GM11168 (cell line): ENCODE measurements at regions not wholly inside any gene's neighbourhood (a gene's known extent, or its start where the extent isn't known, plus 50 kb on each side); places are given as distances from the start of the nearest gene placed in this dataset.
"Not testable (repeated sequence)": the region's sequence is repeated elsewhere in the genome, so short reads cannot be mapped to it uniquely, and the experiment has no call there.

Source experiments
- in situ Hi-C: fragments of 300-500 bp; cut with MboI; formaldehyde crosslinking; loops from one replicate; pipeline ENCODE4 v1.12.0; 2022; ENCODE audit warnings: low sequenced_read_pairs; ENCODE audit not compliant: unreplicated experiment

GRCh38 chr4:170529748-170530722, 440.3 kb upstream of the AADAT start:
- in situ Hi-C loops = no loop called here

DNA sequence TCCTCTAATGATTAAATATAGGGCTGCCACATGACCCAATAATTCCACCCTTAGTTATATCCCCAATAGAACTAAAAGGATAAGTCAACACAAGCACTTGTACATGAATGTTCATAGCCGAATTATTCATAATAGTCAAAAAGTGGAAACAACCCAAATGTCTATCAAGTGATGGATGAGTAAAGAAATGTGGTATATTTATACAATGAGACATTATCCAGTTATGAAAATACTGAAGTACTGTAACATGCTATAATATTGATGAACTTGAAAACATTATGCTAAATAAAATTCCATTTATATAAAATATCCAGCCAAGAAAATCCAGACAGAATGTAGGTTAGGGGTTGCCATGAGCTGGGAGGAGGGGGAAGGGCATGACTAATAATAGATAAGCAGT, 436.7 kb upstream of the AADAT start:
- in situ Hi-C loops = no loop called here

GRCh38 chr4:170522427-170522970, 432.7 kb upstream of the AADAT start:
- in situ Hi-C loops = no loop called here

GRCh38 chr4:170497689-170498088, 407.9 kb upstream of the AADAT start:
- in situ Hi-C loops = no loop called here

DNA sequence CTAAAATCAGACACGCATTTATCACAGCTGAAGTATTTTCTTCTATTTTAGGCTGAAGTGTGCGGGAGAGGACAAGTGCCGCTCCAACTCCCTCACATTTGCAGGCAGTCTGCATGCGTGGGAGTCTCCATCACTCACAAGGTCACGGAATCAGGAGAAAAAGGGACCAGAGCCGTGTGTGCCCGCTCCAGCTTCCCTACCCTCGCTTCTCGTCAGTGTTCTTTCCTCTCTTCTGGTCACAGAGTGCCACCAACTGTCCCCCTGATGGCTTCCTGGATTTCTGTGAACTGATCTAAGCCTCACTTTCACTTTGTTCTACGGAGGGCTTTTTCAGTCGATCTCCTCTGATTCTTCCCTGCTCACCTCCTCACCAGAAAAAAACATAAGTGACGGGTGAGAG, 407.4 kb upstream of the AADAT start:
- in situ Hi-C loops = no loop called here

GRCh38 chr4:170491981-170492380, 402.2 kb upstream of the AADAT start:
- in situ Hi-C loops = no loop called here

- in situ Hi-C loops = no loop called here
Measured at GRCh38 chr4:170476351-170476750, 386.6 kb upstream of the AADAT start.

DNA sequence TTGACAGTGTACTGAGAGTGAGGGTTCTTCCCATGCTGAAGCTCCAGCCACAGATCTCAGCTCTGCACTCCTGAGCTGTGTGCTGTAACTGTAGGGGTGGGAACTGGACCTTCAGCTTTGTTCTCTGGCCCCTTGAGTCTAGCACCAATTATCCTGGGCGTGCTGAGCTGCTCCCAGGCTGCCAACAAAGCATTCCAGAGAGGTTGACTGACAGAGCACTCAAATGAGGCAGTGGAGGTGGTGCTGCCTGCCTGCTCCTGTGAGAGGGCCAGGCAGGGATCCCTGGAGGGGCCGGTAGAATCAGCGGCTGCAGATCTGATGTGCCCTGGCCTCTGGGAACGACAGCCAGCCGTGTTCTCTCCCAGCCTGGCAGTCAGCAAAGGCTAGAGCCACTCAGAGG, 375.7 kb upstream of the AADAT start:
- in situ Hi-C loops = no loop called here

GRCh38 chr4:170464614-170465197, 374.9 kb upstream of the AADAT start:
- in situ Hi-C loops = no loop called here

DNA sequence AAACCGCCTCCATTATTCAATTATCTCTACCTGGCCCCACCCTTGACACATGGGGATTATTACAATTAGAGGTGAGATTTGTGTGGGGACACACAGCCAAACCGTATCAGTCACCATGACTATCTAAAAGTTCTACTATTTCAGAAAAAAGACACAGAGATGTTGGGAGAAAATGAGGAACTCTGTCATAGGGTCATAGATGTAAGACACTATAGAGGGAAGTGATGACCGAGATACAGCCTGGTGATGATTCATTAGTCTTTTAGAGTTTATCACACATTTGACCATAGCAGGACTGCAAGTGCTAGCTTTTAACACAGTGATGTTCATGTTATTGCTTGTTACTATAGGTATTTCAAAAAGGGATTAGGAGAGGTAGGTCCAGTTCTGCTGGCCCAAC, 357.0 kb upstream of the AADAT start:
- in situ Hi-C loops = no loop called here

GRCh38 chr4:170441146-170441545, 351.4 kb upstream of the AADAT start:
- in situ Hi-C loops = not testable (repeated sequence)

DNA sequence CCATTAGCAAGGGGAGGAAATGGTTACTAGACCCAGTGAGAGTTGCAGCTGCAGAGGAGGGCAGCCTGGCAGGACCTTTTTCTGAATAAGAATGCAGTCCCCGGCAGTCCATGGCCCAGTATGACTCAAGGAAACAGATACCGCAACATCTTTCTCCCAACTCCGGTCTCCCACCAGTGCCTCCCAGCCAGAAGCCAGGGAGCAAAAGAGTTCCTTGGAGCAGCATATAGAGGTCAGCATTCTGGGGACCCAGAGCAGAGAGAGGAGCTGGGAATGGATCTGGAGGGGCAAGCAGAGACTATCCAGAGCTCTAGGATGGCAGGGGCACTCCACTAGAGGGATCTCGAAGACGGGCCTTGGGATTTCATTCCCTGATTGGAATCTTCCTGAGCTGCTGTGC, 339.2 kb upstream of the AADAT start:
- in situ Hi-C loops = no loop called here

- in situ Hi-C loops = no loop called here
Measured at GRCh38 chr4:170425521-170426143, 335.9 kb upstream of the AADAT start.

DNA sequence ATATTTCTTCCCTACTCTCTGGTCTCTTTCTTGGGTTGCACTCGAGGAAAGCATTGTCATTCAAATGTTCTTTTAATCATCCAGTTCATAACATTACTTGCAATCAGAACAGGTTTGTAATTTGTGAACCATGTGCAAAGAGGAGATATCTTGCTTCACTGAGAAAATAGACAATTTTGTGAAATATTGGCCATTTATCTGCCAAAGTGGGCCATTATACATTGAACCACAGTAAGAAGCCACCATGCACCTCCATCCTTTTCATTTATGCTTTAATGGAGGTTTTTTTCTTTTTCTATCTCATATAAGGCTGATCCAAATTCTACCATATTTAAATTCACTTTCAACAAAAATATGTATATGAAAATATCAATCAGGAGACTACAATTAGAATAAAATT, 335.3 kb upstream of the AADAT start:
- in situ Hi-C loops = no loop called here

DNA sequence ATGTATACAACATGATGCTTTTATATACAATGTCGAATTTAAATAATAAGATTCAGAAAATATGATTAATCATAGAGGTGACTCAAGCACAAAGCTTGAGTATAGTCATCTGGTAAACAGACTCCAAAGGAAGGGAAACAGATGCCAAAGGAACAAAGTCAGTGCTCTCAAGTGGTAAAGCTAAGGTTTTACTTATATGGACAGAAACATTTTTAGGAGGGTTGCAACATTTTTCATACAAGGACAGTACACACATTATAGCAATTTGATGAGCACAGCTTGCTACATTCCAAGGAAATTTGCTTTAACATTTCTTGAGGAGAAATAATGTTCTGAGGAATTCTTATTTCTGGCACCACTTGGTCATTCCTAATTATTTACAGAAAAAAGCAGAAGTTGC, 333.4 kb upstream of the AADAT start:
- in situ Hi-C loops = no loop called here

DNA sequence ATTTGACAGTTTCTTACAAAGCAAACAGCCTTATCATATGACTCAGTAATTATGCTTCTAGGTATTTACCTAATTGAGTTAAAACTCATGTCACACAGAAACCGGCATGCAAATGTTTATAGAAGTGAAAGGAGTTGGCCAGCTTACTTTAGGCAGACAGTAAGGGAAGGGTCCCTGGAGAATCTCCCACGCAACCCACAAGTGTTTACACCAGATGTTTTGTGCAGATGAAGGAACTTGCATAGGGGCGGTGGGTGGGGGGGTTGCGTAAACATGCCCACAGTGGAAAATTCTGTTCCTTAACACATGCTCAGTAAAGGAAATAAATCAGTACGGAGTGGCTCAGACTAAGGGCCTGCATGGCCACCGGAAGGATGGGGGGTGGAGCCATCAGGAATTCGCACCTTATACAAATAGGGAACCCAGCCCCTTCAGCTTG, 330.5 kb upstream of the AADAT start:
- in situ Hi-C loops = no loop called here

- in situ Hi-C loops = no loop called here
Measured at GRCh38 chr4:170414961-170415360, 325.2 kb upstream of the AADAT start.

GRCh38 chr4:170414360-170414759, 324.6 kb upstream of the AADAT start:
- in situ Hi-C loops = no loop called here

GRCh38 chr4:170413951-170414350, 324.2 kb upstream of the AADAT start:
- in situ Hi-C loops = no loop called here

DNA sequence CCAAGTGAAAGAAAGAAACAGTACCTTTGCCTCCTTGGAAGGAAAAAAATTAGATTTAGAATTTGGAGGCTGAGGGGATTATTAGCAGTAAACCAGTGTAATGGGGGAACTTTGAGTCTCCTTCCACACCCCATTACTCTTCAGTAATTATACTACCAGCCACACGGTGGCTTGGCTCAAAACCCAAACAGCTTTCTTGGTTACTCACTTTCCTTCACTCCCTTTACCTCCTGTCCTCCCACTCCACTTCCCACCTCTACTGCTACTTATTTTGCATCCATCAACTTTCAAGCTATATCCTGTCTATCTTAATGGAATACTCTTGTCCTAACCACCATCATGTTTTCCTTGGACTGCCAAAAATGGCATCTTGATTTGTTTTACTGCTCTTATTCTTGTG, 310.6 kb upstream of the AADAT start:
- in situ Hi-C loops = no loop called here
